SK-N-SH treated with all-trans-retinoic acid at 6 μM for 48 hours (cell line): ENCODE measurements at regions not wholly inside any gene's neighbourhood (a gene's known extent, or its start where the extent isn't known, plus 50 kb on each side); places are given as distances from the start of the nearest gene placed in this dataset.

ENCODE experiments used
- ATAC-seq: fragments of 200-7000 bp; cut with Tn5 transposase; 3 replicates; pipeline ENCODE4 v1.9.1; 2020; ENCODE audit warnings: mild to moderate bottlenecking, moderate library complexity
- ARNTL ChIP-seq: fragments of 450-650 bp; formaldehyde crosslinking; IDR thresholded peaks from 2 replicates; pipeline ENCODE4 v1.5.0; 2020; ENCODE audit warnings: low read depth, mild to moderate bottlenecking, moderate library complexity, borderline replicate concordance
- BACH2 ChIP-seq: fragments of 250-450 bp; sonication (Bioruptor Pico); IDR thresholded peaks from 2 replicates; pipeline ENCODE4 v1.9.0; 2021; ENCODE audit warnings: mild to moderate bottlenecking, borderline replicate concordance
- CREB5 ChIP-seq: fragments of 250-450 bp; sonication (Bioruptor Pico); IDR thresholded peaks from 2 replicates; pipeline ENCODE4 v1.5.1; 2020; ENCODE audit warnings: low read depth, mild to moderate bottlenecking, moderate library complexity
- CSDC2 ChIP-seq: fragments of 250-450 bp; sonication (Bioruptor Pico); IDR thresholded peaks from 2 replicates; pipeline ENCODE4 v1.5.0; 2020; ENCODE audit warnings: mild to moderate bottlenecking, moderate library complexity
- CSRNP3 ChIP-seq: fragments of 250-450 bp; sonication (Bioruptor Pico); IDR thresholded peaks from 2 replicates; pipeline ENCODE4 v1.5.1; 2021; ENCODE audit warnings: mild to moderate bottlenecking, moderate library complexity
- ESRRG ChIP-seq: fragments of 250-450 bp; sonication (Bioruptor Pico); IDR thresholded peaks from 2 replicates; pipeline ENCODE4 v1.6.1; 2021; ENCODE audit warnings: mild to moderate bottlenecking
- GLIS3 ChIP-seq: fragments of 250-450 bp; sonication (Bioruptor Pico); IDR thresholded peaks from 2 replicates; pipeline ENCODE4 v1.5.0; 2020; ENCODE audit warnings: mild to moderate bottlenecking, moderate library complexity
- ISL1 ChIP-seq: fragments of 250-450 bp; sonication (Bioruptor Pico); IDR thresholded peaks from 2 replicates; pipeline ENCODE4 v2.1.2; 2022; ENCODE audit warnings: mild to moderate bottlenecking, moderate library complexity
- OSR1 ChIP-seq: fragments of 250-450 bp; sonication (Bioruptor Pico); IDR thresholded peaks from 2 replicates; pipeline ENCODE4 v1.8.0; 2022; ENCODE audit warnings: moderate library complexity, mild to moderate bottlenecking, inconsistent platforms
- PATZ1 ChIP-seq: fragments of 250-450 bp; sonication (Bioruptor Pico); IDR thresholded peaks from 2 replicates; pipeline ENCODE4 v1.8.0; 2020; ENCODE audit warnings: mild to moderate bottlenecking, moderate library complexity, borderline replicate concordance
- POU6F1 ChIP-seq: fragments of 250-450 bp; sonication (Bioruptor Pico); IDR thresholded peaks from 2 replicates; pipeline ENCODE4 v1.8.0; 2021; ENCODE audit warnings: low read depth, mild to moderate bottlenecking, moderate library complexity, borderline replicate concordance
- PPARA ChIP-seq: fragments of 250-450 bp; sonication (Bioruptor Pico); IDR thresholded peaks from 2 replicates; pipeline ENCODE4 v1.5.0; 2020; ENCODE audit warnings: mild to moderate bottlenecking, borderline replicate concordance
- RARB ChIP-seq: fragments of 250-450 bp; sonication (Bioruptor Pico); IDR thresholded peaks from 2 replicates; pipeline ENCODE4 v1.8.0; 2021; ENCODE audit warnings: mild to moderate bottlenecking, moderate library complexity
- SNAI2 ChIP-seq: fragments of 250-450 bp; sonication (Bioruptor Pico); IDR thresholded peaks from 2 replicates; pipeline ENCODE4 v1.5.0; 2020; ENCODE audit warnings: mild to moderate bottlenecking, moderate library complexity
- TCF4 ChIP-seq: fragments of 250-450 bp; sonication (Bioruptor Pico); IDR thresholded peaks from 2 replicates; pipeline ENCODE4 v1.8.0; 2021; ENCODE audit warnings: mild to moderate bottlenecking, moderate library complexity, borderline replicate concordance
- TOX ChIP-seq: fragments of 250-450 bp; sonication (Bioruptor Pico); IDR thresholded peaks from 2 replicates; pipeline ENCODE4 v1.8.0; 2021; ENCODE audit warnings: mild to moderate bottlenecking, moderate library complexity, borderline replicate concordance
- TSHZ2 ChIP-seq: fragments of 250-450 bp; sonication (Bioruptor Pico); IDR thresholded peaks from 2 replicates; pipeline ENCODE4 v1.5.0; 2020; ENCODE audit warnings: mild to moderate bottlenecking, moderate library complexity
- ZC3H10 ChIP-seq: fragments of 250-450 bp; sonication (Bioruptor Pico); IDR thresholded peaks from 2 replicates; pipeline ENCODE4 v1.5.1; 2021; ENCODE audit warnings: mild to moderate bottlenecking, moderate library complexity
- ZFP3 ChIP-seq: fragments of 250-450 bp; sonication (Bioruptor Pico); IDR thresholded peaks from 2 replicates; pipeline ENCODE4 v1.5.0; 2020; ENCODE audit warnings: mild to moderate bottlenecking, moderate library complexity
- ZFP30 ChIP-seq: fragments of 450-650 bp; formaldehyde crosslinking; IDR thresholded peaks from 2 replicates; pipeline ENCODE4 v1.5.0; 2022; ENCODE audit warnings: mild to moderate bottlenecking, moderate library complexity
- ZNF565 ChIP-seq: fragments of 450-650 bp; formaldehyde crosslinking; conservative IDR thresholded peaks from 2 replicates; pipeline ENCODE4 v1.5.0; 2020; ENCODE audit warnings: low read depth, mild to moderate bottlenecking, moderate library complexity
- ZNF70 ChIP-seq: fragments of 450-650 bp; formaldehyde crosslinking; IDR thresholded peaks from 2 replicates; pipeline ENCODE4 v1.5.0; 2020; ENCODE audit warnings: mild to moderate bottlenecking, moderate library complexity
- ZNF8 ChIP-seq: fragments of 450-650 bp; formaldehyde crosslinking; IDR thresholded peaks from 2 replicates; pipeline ENCODE4 v1.5.0; 2020; ENCODE audit warnings: mild to moderate bottlenecking, moderate library complexity

- ATAC-seq, result no peak
- TF ChIP-seq GLIS3, result no peak
- no peak for TF ChIP-seq ISL1 (CRISPR knock-in tag)
- no peak for TF ChIP-seq ZFP30 (CRISPR knock-in tag)
- no peak for TF ChIP-seq CREB5 (CRISPR knock-in tag)
- TF ChIP-seq BACH2 (CRISPR knock-in tag), result no peak
- TF ChIP-seq ZNF565 (CRISPR knock-in tag), result no peak
- no peak for TF ChIP-seq SNAI2
Observed at GRCh38 chr1:103460511-103460910, 65.0 kb upstream of the RNPC3 start.

- TF ChIP-seq ZC3H10 (no peak), ZFP30 (CRISPR knock-in tag) (no peak), CSRNP3 (CRISPR knock-in tag) (no peak), SNAI2 (no peak), TOX (CRISPR knock-in tag) (no peak), OSR1 (CRISPR knock-in tag) (no peak), GLIS3 (no peak)
- no peak for ATAC-seq
Observed at GRCh38 chr1:103459346-103459745, 66.2 kb upstream of the RNPC3 start.

- TF ChIP-seq SNAI2, result no peak
- TF ChIP-seq ZNF70 (CRISPR knock-in tag), result no peak
- TF ChIP-seq TSHZ2 (CRISPR knock-in tag), result no peak
- no peak for TF ChIP-seq ISL1 (CRISPR knock-in tag)
- no peak for TF ChIP-seq PATZ1 (CRISPR knock-in tag)
- TF ChIP-seq CSRNP3 (CRISPR knock-in tag), result no peak
- no peak for TF ChIP-seq BACH2 (CRISPR knock-in tag)
- ATAC-seq, result no peak
Observed at GRCh38 chr1:103457886-103458455, 67.5 kb upstream of the RNPC3 start.

GRCh38 chr1:103448560-103448959 is 76.9 kb upstream of the RNPC3 start:
- no peak for ATAC-seq
- TF ChIP-seq GLIS3 (no peak), POU6F1 (no peak), ZC3H10 (no peak), ARNTL (no peak), ESRRG (CRISPR knock-in tag) (no peak), TOX (CRISPR knock-in tag) (no peak), SNAI2 (no peak), ISL1 (CRISPR knock-in tag) (no peak), ZFP3 (no peak), PPARA (CRISPR knock-in tag) (no peak), RARB (CRISPR knock-in tag) (no peak), ZNF8 (CRISPR knock-in tag) (no peak), TCF4 (no peak), CSDC2 (CRISPR knock-in tag) (no peak), TSHZ2 (CRISPR knock-in tag) (no peak), ZNF565 (CRISPR knock-in tag) (no peak), BACH2 (CRISPR knock-in tag) (no peak)
